K562 (cell line): ENCODE measurements at regions not wholly inside any gene's neighbourhood (a gene's known extent, or its start where the extent isn't known, plus 50 kb on each side); places are given as distances from the start of the nearest gene placed in this dataset.

Experiments
- ATAC-seq: fragments of 200-7000 bp; cut with Tn5 transposase; 3 replicates; pipeline ENCODE4 v1.9.1; 2020; ENCODE audit warnings: moderate library complexity
- BruUV-seq: library from RNA; stranded (reverse); fragments of 400-500 nt; replicated peaks from 2 replicates; lab custom pipeline; 2021; lab: Mats Ljungman, UMichigan
- CTCF ChIA-PET: fragments of 300-600 bp; formaldehyde crosslinking; extraction: SDS; loops from one replicate; lab custom pipeline; 2021; ENCODE audit warnings: low intra/inter-chr PET ratio; lab: Yijun Ruan, JAX
- POLR2A ChIA-PET: fragments of 300-600, 350-650 bp; sonication (Branson Sonifier 250); formaldehyde crosslinking; extraction: SDS; loops from one replicate; lab custom pipeline; 2021; ENCODE audit warnings: antibody characterized with exemption, inconsistent platforms; lab: Yijun Ruan, JAX
- DNase-seq, 4 experiments: peaks; one replicate each; pipeline versions ENCODE4 v3.0.0 to v3.0.0-alpha.2; 2011 to 2018; ENCODE audit warnings: low spot score in 3 of 4, mixed read lengths in 3 of 4; ENCODE audit errors: extremely low read depth in 1 of 4
- FAIRE-seq: peaks from 2 replicates; lab custom pipeline; 2011; peaks lifted over from hg19 to GRCh38; lab: Jason Lieb, UNC
- H2AFZ ChIP-seq: 2 replicates; pipeline ENCODE4 v1.6.0; 2011; ENCODE audit warnings: low read depth, low read length, control low read depth, inconsistent platforms
- H3K27ac ChIP-seq: fragments of 200-600 bp; 3 replicates; pipeline ENCODE4 v1.8.0; 2011; ENCODE audit warnings: low read depth, mild to moderate bottlenecking, control low read depth, inconsistent platforms, low read length, moderate library complexity, mixed read lengths; ENCODE audit errors: extremely low read depth
- H3K27me3 ChIP-seq, 2 experiments: fragments of 300-600 bp in 1 of 2; 2 replicates in 1 of 2; 3 replicates in 1 of 2; pipeline versions ENCODE4 v1.6.0 to v1.8.0; 2011; ENCODE audit warnings: inconsistent platforms in 2 of 2, low read length in 2 of 2, mild to moderate bottlenecking in 1 of 2, mixed read lengths in 1 of 2, moderate library complexity in 1 of 2; ENCODE audit not compliant: control insufficient read depth in 2 of 2, insufficient read depth in 2 of 2
- H3K36me3 ChIP-seq: fragments of 300-600 bp; 3 replicates; pipeline ENCODE4 v1.8.0; 2011; ENCODE audit warnings: mild to moderate bottlenecking, low read length, inconsistent platforms; ENCODE audit not compliant: control insufficient read depth, insufficient read depth
- H3K4me1 ChIP-seq, 2 experiments: fragments of 200-600 bp in 1 of 2; replicated peaks in 1 of 2; 2 replicates in 1 of 2; 3 replicates in 1 of 2; pipeline versions ENCODE4 v1.5.1 to v1.8.0; 2011; ENCODE audit warnings: inconsistent platforms in 2 of 2, low read length in 2 of 2, mild to moderate bottlenecking in 1 of 2, mixed read lengths in 1 of 2, moderate library complexity in 1 of 2; ENCODE audit not compliant: control insufficient read depth in 2 of 2, insufficient read depth in 2 of 2
- H3K4me2 ChIP-seq: 2 replicates; pipeline ENCODE4 v1.6.1; 2011; ENCODE audit warnings: low read length, control low read depth, inconsistent platforms, mixed read lengths; ENCODE audit not compliant: insufficient read depth
- H3K4me3 ChIP-seq: fragments of 200-600 bp; sonication (generic), shearing (Covaris generic); 2 replicates; pipeline ENCODE4 v1.5.1; 2016; ENCODE audit warnings: control low read depth, inconsistent platforms
- H3K79me2 ChIP-seq: fragments of 200-600 bp; 3 replicates; pipeline ENCODE4 v1.8.0; 2011; ENCODE audit warnings: low read length, inconsistent platforms; ENCODE audit not compliant: control insufficient read depth, insufficient read depth
- H3K9ac ChIP-seq, 2 experiments: 2 replicates each; pipeline versions ENCODE4 v1.6.0 to v1.6.1; 2011; ENCODE audit warnings: low read depth in 2 of 2, low read length in 2 of 2, control low read depth in 1 of 2, inconsistent platforms in 1 of 2, mild to moderate bottlenecking in 1 of 2, mixed read lengths in 1 of 2; ENCODE audit not compliant: insufficient read depth in 1 of 2
- H3K9me1 ChIP-seq: one replicate; pipeline ENCODE4 v1.6.0; 2011; ENCODE audit warnings: inconsistent platforms, mild to moderate bottlenecking, low read length, moderate library complexity; ENCODE audit not compliant: control insufficient read depth, insufficient read depth
- H3K9me3 ChIP-seq: replicated peaks from 2 replicates; pipeline ENCODE4 v1.5.1; 2011; ENCODE audit warnings: low read depth, low read length, inconsistent platforms; ENCODE audit not compliant: control insufficient read depth, insufficient read depth
- H4K20me1 ChIP-seq: replicated peaks from 2 replicates; pipeline ENCODE4 v1.6.1; 2011; ENCODE audit warnings: low read length, inconsistent platforms, mixed read lengths; ENCODE audit not compliant: control insufficient read depth, insufficient read depth
- CREM ChIP-seq: IDR thresholded peaks from 2 replicates; pipeline ENCODE4 v1.6.1; 2014; ENCODE audit warnings: antibody characterized with exemption, low read depth
- ESRRB ChIP-seq: fragments of 250-450 bp; sonication (Bioruptor Pico); IDR thresholded peaks from 2 replicates; pipeline ENCODE4 v1.5.0; 2020; ENCODE audit warnings: mild to moderate bottlenecking, moderate library complexity, borderline replicate concordance
- ETV6 ChIP-seq, 3 experiments: fragments of 150-350 bp in 1 of 3; sonication (generic) in 1 of 3; formaldehyde crosslinking in 1 of 3; IDR thresholded peaks; 2 replicates each; pipeline versions ENCODE4 v1.6.1 to v1.8.0; 2014 to 2022; ENCODE audit warnings: borderline replicate concordance in 2 of 3, low read depth in 2 of 3, antibody characterized with exemption in 1 of 3, low read length in 1 of 3, mild to moderate bottlenecking in 1 of 3, missing genetic modification reagents in 1 of 3
- TCF3 ChIP-seq: sonication (generic); formaldehyde crosslinking; IDR thresholded peaks from 2 replicates; pipeline ENCODE4 v1.4.0; 2020; ENCODE audit warnings: mild to moderate bottlenecking, missing genetic modification reagents
- U2AF2 ChIP-seq: fragments of 200-400 bp; formaldehyde crosslinking; optimal IDR thresholded peaks from 2 replicates; pipeline ENCODE3; 2017; ENCODE audit warnings: low read depth, mild to moderate bottlenecking, low read length
- ZNF24 ChIP-seq: fragments of 450-650 bp; IDR thresholded peaks from 2 replicates; pipeline ENCODE4 v1.6.1; 2016
- ZNF431 ChIP-seq: sonication (generic); formaldehyde crosslinking; IDR thresholded peaks from 2 replicates; pipeline ENCODE4 v1.8.0; 2022; ENCODE audit warnings: mild to moderate bottlenecking, missing genetic modification reagents
- ZNF444 ChIP-seq: fragments of 250-450 bp; sonication (Bioruptor Pico); IDR thresholded peaks from 2 replicates; pipeline ENCODE4 v1.4.0; 2020; ENCODE audit warnings: mild to moderate bottlenecking, moderate library complexity
- ZNF561 ChIP-seq: fragments of 450-650 bp; formaldehyde crosslinking; conservative IDR thresholded peaks from 2 replicates; pipeline ENCODE4 v1.4.0; 2020; ENCODE audit warnings: mild to moderate bottlenecking, moderate library complexity
- ZNF75A ChIP-seq: fragments of 450-650 bp; formaldehyde crosslinking; IDR thresholded peaks from 2 replicates; pipeline ENCODE4 v1.4.0; 2020; ENCODE audit warnings: mild to moderate bottlenecking
- WGBS: fragments of 100-300 bp; shearing (Covaris generic); methylation state at CpG from one replicate; pipeline ENCODE4 v1.1.6; 2016; ENCODE audit warnings: low coverage, mixed read lengths; ENCODE audit not compliant: insufficient coverage; ENCODE audit errors: missing lambda C conversion rate; 5-methylcytosine and 5-hydroxymethylcytosine counted together
- in situ Hi-C: fragments of 300-500 bp; cut with MboI; formaldehyde crosslinking; loops from 4 replicates; pipeline ENCODE4 v1.15.0; 2018; ENCODE audit warnings: inconsistent platforms, mixed read lengths
- intact Hi-C: fragments of 100-400 bp; cut with micrococcal nuclease; formaldehyde crosslinking; loops from 2 replicates; pipeline ENCODE4 v1.14.2; 2022
- TF ChIP-seq, protein P1 (sequence below): fragments of 450-650 bp; IDR thresholded peaks from 2 replicates; pipeline ENCODE4 v1.6.1; 2016
- TF ChIP-seq, protein P2 (sequence below): sonication (generic); formaldehyde crosslinking; IDR thresholded peaks from 2 replicates; pipeline ENCODE4 v1.4.0; 2020; ENCODE audit warnings: mild to moderate bottlenecking, missing genetic modification reagents
- TF ChIP-seq, protein P3 (sequence below): sonication (generic); formaldehyde crosslinking; IDR thresholded peaks from 2 replicates; pipeline ENCODE4 v1.8.1; 2023; ENCODE audit warnings: mild to moderate bottlenecking, missing genetic modification reagents
- TF ChIP-seq, protein P4 (sequence below): sonication (generic); formaldehyde crosslinking; IDR thresholded peaks from 2 replicates; pipeline ENCODE4 v1.9.0; 2022; ENCODE audit warnings: mild to moderate bottlenecking, missing genetic modification reagents
- TF ChIP-seq, protein P5 (sequence below), 3 experiments: fragments of 200-800 bp in 1 of 3; fragments of 250-450 bp in 1 of 3; fragments of 450-650 bp in 1 of 3; sonication (Bioruptor Pico) in 1 of 3; sonication (Bioruptor generic) in 1 of 3; formaldehyde crosslinking in 1 of 3; IDR thresholded peaks; 2 replicates each; pipeline versions ENCODE4 v1.6.1 to v1.8.0; 2016 to 2022; ENCODE audit warnings: mild to moderate bottlenecking in 2 of 3, missing genetic modification characterization in 2 of 3, missing compliant biosample characterization in 1 of 3, moderate library complexity in 1 of 3

DNA sequence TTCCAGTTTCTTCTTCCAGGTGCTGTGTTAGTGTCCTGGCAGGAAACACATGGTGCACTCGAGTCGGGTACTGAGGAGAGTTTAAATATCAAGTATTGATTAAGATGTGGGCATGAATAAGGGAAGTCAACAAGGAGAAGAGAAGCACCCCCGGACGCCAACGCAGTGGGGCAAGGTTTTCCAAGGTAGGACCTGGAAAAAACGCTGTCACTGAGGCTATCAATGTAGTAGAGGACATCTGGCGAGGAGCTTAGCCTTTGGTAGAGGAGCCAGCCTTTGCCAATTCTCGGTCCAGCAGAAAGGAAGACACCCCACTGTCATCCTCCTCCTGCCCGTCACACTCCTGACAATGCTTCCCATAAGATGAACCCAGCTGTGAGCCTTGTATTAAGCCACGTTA lies 159.6 kb downstream of the TEX36 start:
- ATAC-seq (no peak), FAIRE-seq (no peak), DNase-seq (no peak)
- Histone ChIP-seq H4K20me1 (no peaks in the 10 kb centered on the region), H3K9ac (no peak overlapping the region), H3K27me3 (no peaks in the 10 kb centered on the region; a peak in 1 of 5 replicates), H3K4me2 (no peak overlapping the region), H2AFZ (no peak overlapping the region), H3K4me3 (no peak overlapping the region), H3K4me1 (peaks cover 0 to 5% of the 10 kb centered on the region in 2 experiments; a peak in 1 of 5 replicates), H3K9me3 (no peaks in the 10 kb centered on the region), H3K9me1 (no peaks in the 10 kb centered on the region), H3K27ac (no peak overlapping the region), H3K36me3 (no peaks in the 10 kb centered on the region), H3K79me2 (no peaks in the 10 kb centered on the region)
- BruUV-seq, result no TSS peak
- POLR2A ChIA-PET, result no interaction called here
- CTCF ChIA-PET, result no interaction called here
- no peak for TF ChIP-seq ZNF24
- no peak for TF ChIP-seq ZNF444 (CRISPR knock-in tag)
- TF ChIP-seq, protein P1, sequence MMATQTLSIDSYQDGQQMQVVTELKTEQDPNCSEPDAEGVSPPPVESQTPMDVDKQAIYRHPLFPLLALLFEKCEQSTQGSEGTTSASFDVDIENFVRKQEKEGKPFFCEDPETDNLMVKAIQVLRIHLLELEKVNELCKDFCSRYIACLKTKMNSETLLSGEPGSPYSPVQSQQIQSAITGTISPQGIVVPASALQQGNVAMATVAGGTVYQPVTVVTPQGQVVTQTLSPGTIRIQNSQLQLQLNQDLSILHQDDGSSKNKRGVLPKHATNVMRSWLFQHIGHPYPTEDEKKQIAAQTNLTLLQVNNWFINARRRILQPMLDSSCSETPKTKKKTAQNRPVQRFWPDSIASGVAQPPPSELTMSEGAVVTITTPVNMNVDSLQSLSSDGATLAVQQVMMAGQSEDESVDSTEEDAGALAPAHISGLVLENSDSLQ, result no peak
- no peak for TF ChIP-seq ZNF75A
- TF ChIP-seq ZNF431 (CRISPR knock-in tag), result no peak
- TF ChIP-seq, protein P2, sequence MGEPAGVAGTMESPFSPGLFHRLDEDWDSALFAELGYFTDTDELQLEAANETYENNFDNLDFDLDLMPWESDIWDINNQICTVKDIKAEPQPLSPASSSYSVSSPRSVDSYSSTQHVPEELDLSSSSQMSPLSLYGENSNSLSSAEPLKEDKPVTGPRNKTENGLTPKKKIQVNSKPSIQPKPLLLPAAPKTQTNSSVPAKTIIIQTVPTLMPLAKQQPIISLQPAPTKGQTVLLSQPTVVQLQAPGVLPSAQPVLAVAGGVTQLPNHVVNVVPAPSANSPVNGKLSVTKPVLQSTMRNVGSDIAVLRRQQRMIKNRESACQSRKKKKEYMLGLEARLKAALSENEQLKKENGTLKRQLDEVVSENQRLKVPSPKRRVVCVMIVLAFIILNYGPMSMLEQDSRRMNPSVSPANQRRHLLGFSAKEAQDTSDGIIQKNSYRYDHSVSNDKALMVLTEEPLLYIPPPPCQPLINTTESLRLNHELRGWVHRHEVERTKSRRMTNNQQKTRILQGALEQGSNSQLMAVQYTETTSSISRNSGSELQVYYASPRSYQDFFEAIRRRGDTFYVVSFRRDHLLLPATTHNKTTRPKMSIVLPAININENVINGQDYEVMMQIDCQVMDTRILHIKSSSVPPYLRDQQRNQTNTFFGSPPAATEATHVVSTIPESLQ, result no peak
- TF ChIP-seq CREM, result no peak
- TF ChIP-seq, protein P3, sequence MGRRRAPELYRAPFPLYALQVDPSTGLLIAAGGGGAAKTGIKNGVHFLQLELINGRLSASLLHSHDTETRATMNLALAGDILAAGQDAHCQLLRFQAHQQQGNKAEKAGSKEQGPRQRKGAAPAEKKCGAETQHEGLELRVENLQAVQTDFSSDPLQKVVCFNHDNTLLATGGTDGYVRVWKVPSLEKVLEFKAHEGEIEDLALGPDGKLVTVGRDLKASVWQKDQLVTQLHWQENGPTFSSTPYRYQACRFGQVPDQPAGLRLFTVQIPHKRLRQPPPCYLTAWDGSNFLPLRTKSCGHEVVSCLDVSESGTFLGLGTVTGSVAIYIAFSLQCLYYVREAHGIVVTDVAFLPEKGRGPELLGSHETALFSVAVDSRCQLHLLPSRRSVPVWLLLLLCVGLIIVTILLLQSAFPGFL, result no peak
- TF ChIP-seq ZNF561 (CRISPR knock-in tag), result no peak
- TF ChIP-seq TCF3, result no peak
- TF ChIP-seq, protein P4, sequence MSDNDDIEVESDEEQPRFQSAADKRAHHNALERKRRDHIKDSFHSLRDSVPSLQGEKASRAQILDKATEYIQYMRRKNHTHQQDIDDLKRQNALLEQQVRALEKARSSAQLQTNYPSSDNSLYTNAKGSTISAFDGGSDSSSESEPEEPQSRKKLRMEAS, result no peak
- TF ChIP-seq, protein P5, sequence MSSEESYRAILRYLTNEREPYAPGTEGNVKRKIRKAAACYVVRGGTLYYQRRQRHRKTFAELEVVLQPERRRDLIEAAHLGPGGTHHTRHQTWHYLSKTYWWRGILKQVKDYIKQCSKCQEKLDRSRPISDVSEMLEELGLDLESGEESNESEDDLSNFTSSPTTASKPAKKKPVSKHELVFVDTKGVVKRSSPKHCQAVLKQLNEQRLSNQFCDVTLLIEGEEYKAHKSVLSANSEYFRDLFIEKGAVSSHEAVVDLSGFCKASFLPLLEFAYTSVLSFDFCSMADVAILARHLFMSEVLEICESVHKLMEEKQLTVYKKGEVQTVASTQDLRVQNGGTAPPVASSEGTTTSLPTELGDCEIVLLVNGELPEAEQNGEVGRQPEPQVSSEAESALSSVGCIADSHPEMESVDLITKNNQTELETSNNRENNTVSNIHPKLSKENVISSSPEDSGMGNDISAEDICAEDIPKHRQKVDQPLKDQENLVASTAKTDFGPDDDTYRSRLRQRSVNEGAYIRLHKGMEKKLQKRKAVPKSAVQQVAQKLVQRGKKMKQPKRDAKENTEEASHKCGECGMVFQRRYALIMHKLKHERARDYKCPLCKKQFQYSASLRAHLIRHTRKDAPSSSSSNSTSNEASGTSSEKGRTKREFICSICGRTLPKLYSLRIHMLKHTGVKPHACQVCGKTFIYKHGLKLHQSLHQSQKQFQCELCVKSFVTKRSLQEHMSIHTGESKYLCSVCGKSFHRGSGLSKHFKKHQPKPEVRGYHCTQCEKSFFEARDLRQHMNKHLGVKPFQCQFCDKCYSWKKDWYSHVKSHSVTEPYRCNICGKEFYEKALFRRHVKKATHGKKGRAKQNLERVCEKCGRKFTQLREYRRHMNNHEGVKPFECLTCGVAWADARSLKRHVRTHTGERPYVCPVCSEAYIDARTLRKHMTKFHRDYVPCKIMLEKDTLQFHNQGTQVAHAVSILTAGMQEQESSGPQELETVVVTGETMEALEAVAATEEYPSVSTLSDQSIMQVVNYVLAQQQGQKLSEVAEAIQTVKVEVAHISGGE (CRISPR knock-in tag; IDR thresholded peaks at IDR 0.05), result no peak
- no peak for TF ChIP-seq ETV6 (IDR thresholded peaks at IDR 0.05; ENCODE audit: borderline replicate concordance in 1 of 2, low read depth in 2 of 2, low read length in 1 of 2)
- no peak for TF ChIP-seq ETV6 (CRISPR knock-in tag; IDR thresholded peaks at IDR 0.05; ENCODE audit: borderline replicate concordance)
- TF ChIP-seq ESRRB (CRISPR knock-in tag), result no peak
- no peak for TF ChIP-seq U2AF2
- WGBS, result 0% methylated on average over 10 of the region's 10 CpGs
- intact Hi-C loops, result no loop called here
- in situ Hi-C loops, result no loop called here
